Fibroblast of lung (primary cell): ENCODE measurements at regions not wholly inside any gene's neighbourhood (a gene's known extent, or its start where the extent isn't known, plus 50 kb on each side); places are given as distances from the start of the nearest gene placed in this dataset.

ENCODE experiments used
- DNase-seq, 2 donors: peaks; one replicate each; pipeline versions ENCODE4 v3.0.0 to v3.0.0-alpha.2; 2010; ENCODE audit warnings: low read depth in 2 of 2
- H2AFZ ChIP-seq: 2 replicates; pipeline ENCODE4 v1.5.1; 2012; ENCODE audit warnings: low read length, control low read depth, inconsistent platforms
- H3K27ac ChIP-seq: 2 replicates; pipeline ENCODE4 v1.5.1; 2011; ENCODE audit warnings: low read length, control low read depth; ENCODE audit not compliant: insufficient read depth
- H3K27me3 ChIP-seq: 2 replicates; pipeline ENCODE4 v1.5.1; 2011; ENCODE audit warnings: mild to moderate bottlenecking, low read length; ENCODE audit not compliant: control insufficient read depth, insufficient read depth
- H3K36me3 ChIP-seq: 2 replicates; pipeline ENCODE4 v1.5.1; 2011; ENCODE audit warnings: low read length; ENCODE audit not compliant: control insufficient read depth, insufficient read depth
- H3K4me1 ChIP-seq: 2 replicates; pipeline ENCODE4 v1.5.1; 2011; ENCODE audit warnings: low read length; ENCODE audit not compliant: control insufficient read depth, insufficient read depth; ENCODE audit errors: extremely low read depth
- H3K4me2 ChIP-seq: 2 replicates; pipeline ENCODE4 v1.5.1; 2011; ENCODE audit warnings: low read length, control low read depth; ENCODE audit not compliant: insufficient read depth; ENCODE audit errors: extremely low read depth
- H3K4me3 ChIP-seq, 4 experiments: fragments of 200-600 bp in 1 of 4; sonication (generic) in 1 of 4; replicated peaks in 1 of 4; 2 replicates each; pipeline ENCODE4 v1.5.1; 2011 to 2016; ENCODE audit warnings: low read length in 4 of 4, low read depth in 3 of 4, mild to moderate bottlenecking in 3 of 4, control low read depth in 2 of 4, inconsistent platforms in 1 of 4, mixed read lengths in 1 of 4; ENCODE audit not compliant: insufficient read depth in 1 of 4; ENCODE audit errors: control extremely low read depth in 1 of 4
- H3K79me2 ChIP-seq: 2 replicates; pipeline ENCODE4 v1.5.1; 2012; ENCODE audit warnings: mild to moderate bottlenecking, low read length, inconsistent platforms; ENCODE audit not compliant: control insufficient read depth, insufficient read depth
- H3K9ac ChIP-seq: 2 replicates; pipeline ENCODE4 v1.5.1; 2011; ENCODE audit warnings: mild to moderate bottlenecking, low read length, control low read depth; ENCODE audit not compliant: insufficient read depth
- H3K9me3 ChIP-seq: 2 replicates; pipeline ENCODE4 v1.5.1; 2012; ENCODE audit warnings: low read depth, low read length; ENCODE audit not compliant: control insufficient read depth, insufficient read depth
- H4K20me1 ChIP-seq: 2 replicates; pipeline ENCODE4 v1.5.1; 2011; ENCODE audit warnings: low read length; ENCODE audit not compliant: control insufficient read depth, insufficient read depth; ENCODE audit errors: extremely low read depth
- EZH2 ChIP-seq: IDR thresholded peaks from 2 replicates; pipeline ENCODE4 v1.5.1; 2012; ENCODE audit warnings: low read length, control low read depth, mild to moderate bottlenecking; ENCODE audit errors: missing control alignments
- TF ChIP-seq, protein P1 (sequence below), 2 donors: IDR thresholded peaks in 1 of 2; conservative IDR thresholded peaks in 1 of 2; 1 replicate in 1 of 2; 2 replicates in 1 of 2; pipeline ENCODE4 v1.5.1; 2011 to 2012; ENCODE audit warnings: low read length in 2 of 2, control low read depth in 1 of 2, inconsistent platforms in 1 of 2, low read depth in 1 of 2, mild to moderate bottlenecking in 1 of 2

DNA sequence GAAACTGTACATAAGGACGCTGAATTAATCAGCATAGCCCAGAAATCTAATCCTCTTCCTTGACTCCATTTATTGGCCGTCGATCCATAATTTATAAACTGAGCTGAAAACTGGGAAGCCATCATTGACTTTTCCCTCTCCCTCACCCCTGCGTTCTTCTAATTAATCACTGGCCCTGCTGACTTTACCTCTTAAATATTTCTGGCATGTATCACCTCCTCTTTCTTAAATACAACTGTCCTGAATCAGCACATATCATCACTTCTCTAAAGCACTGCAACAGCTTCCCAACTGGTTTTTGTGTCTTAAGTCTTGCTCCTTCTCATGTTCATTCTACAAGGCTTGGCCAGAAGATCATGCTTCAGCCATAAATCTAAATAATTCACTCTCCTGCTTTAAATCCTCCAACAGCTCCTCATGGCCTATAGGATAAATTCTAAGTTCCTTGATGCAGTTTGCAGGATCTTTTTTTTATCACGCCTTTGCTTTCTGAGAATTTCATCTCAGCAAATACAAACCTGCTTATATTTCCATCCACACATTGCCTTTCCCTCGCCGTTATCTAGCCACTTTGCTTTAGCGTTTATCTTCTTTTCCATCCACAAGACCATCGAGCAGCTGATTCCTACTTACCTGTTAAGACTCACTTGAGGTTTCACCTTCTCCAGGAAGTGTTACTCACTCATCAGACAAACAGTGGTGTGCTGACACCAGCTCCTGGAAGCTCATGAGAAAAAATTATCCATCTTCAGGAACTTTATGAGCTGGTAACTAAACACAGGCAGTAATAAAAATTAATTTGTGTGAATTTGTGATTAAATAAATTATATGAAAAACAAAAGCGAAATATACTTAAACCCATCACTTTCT, 295.6 kb upstream of the FLRT2 start:
- Histone ChIP-seq H3K4me1 (peaks cover 2% of the 10 kb centered on the region), H3K9me3 (no peaks in the 10 kb centered on the region), H4K20me1 (no peaks in the 10 kb centered on the region), H3K36me3 (no peaks in the 10 kb centered on the region), H3K9ac (no peak overlapping the region), H3K4me3 (no peak overlapping the region), H2AFZ (no peak overlapping the region), H3K27me3 (no peaks in the 10 kb centered on the region), H3K27ac (no peak overlapping the region), H3K4me2 (no peak overlapping the region), H3K79me2 (no peaks in the 10 kb centered on the region)
- DNase-seq = peak; percentile 18 to 82
- TF ChIP-seq, protein P1, sequence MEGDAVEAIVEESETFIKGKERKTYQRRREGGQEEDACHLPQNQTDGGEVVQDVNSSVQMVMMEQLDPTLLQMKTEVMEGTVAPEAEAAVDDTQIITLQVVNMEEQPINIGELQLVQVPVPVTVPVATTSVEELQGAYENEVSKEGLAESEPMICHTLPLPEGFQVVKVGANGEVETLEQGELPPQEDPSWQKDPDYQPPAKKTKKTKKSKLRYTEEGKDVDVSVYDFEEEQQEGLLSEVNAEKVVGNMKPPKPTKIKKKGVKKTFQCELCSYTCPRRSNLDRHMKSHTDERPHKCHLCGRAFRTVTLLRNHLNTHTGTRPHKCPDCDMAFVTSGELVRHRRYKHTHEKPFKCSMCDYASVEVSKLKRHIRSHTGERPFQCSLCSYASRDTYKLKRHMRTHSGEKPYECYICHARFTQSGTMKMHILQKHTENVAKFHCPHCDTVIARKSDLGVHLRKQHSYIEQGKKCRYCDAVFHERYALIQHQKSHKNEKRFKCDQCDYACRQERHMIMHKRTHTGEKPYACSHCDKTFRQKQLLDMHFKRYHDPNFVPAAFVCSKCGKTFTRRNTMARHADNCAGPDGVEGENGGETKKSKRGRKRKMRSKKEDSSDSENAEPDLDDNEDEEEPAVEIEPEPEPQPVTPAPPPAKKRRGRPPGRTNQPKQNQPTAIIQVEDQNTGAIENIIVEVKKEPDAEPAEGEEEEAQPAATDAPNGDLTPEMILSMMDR (conservative IDR thresholded peaks at IDR 0.05 in 1 of 2, IDR thresholded peaks at IDR 0.05 in 1 of 2; ENCODE audit: low read depth in 1 of 2, low read length in 2 of 2) = no peak
- no peak for TF ChIP-seq EZH2

DNA sequence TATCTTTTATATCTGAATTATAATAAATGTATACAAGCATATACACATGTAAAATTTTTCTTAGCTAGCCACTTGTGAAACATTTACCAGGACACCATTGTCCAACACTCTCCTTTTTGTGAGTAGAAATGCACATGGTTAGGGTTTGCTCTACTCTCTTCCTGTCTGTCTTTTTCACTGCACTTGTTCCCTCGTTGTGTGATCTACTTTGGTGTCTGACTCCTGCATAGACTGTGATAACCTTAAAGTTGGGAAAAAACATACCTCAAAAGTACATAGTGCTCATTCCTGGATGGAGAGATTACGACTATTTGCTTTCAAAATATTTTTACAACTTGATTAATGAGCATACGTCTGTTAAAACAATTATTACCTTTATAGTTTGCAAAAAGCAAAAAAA, 294.1 kb upstream of the FLRT2 start:
- Histone ChIP-seq H2AFZ (no peak overlapping the region), H3K4me2 (no peak overlapping the region), H3K9ac (no peak overlapping the region), H3K79me2 (no peaks in the 10 kb centered on the region), H3K36me3 (no peaks in the 10 kb centered on the region), H3K4me3 (no peak overlapping the region), H3K27ac (no peak overlapping the region), H3K9me3 (no peaks in the 10 kb centered on the region), H4K20me1 (no peaks in the 10 kb centered on the region), H3K4me1 (peaks cover 2% of the 10 kb centered on the region), H3K27me3 (no peaks in the 10 kb centered on the region)
- DNase-seq = no peak
- TF ChIP-seq EZH2 = no peak
- TF ChIP-seq, protein P1 (conservative IDR thresholded peaks at IDR 0.05 in 1 of 2, IDR thresholded peaks at IDR 0.05 in 1 of 2; ENCODE audit: low read depth in 1 of 2, low read length in 2 of 2) = no peak

DNA sequence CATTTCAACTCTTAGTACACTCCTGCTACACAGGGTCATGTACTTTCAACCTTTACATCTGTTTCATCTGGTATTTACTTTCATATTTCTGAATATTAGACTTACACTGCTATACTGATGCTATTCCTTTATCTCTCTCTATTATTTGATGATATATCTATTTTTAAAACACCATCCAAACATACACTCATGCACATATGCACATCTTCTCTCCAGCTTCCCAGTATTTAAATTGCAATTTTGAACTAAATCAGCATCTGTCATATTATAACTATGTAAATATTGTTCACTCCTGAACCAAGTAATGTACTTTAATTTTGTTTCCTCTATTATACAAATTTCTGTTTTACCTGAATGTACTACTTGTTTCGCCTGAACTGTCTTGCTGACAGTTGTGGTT, 293.6 kb upstream of the FLRT2 start:
- Histone ChIP-seq H2AFZ (no peak overlapping the region), H3K27me3 (no peaks in the 10 kb centered on the region), H3K36me3 (no peaks in the 10 kb centered on the region), H4K20me1 (no peaks in the 10 kb centered on the region), H3K9me3 (no peaks in the 10 kb centered on the region), H3K4me1 (peaks cover 2% of the 10 kb centered on the region), H3K27ac (no peak overlapping the region), H3K4me2 (no peak overlapping the region), H3K9ac (no peak overlapping the region), H3K4me3 (no peak overlapping the region), H3K79me2 (no peaks in the 10 kb centered on the region)
- no peak for DNase-seq
- no peak for TF ChIP-seq EZH2
- TF ChIP-seq, protein P1 (conservative IDR thresholded peaks at IDR 0.05 in 1 of 2, IDR thresholded peaks at IDR 0.05 in 1 of 2; ENCODE audit: low read depth in 1 of 2, low read length in 2 of 2) = no peak
